GM12872 (cell line): ENCODE measurements at regions not wholly inside any gene's neighbourhood (a gene's known extent, or its start where the extent isn't known, plus 50 kb on each side); places are given as distances from the start of the nearest gene placed in this dataset.

Experiments used
- TF ChIP-seq, protein P1 (sequence below): IDR thresholded peaks from 3 replicates; pipeline ENCODE4 v1.5.1; 2011; ENCODE audit warnings: low read depth, mild to moderate bottlenecking, low read length, moderate library complexity; ENCODE audit not compliant: insufficient read depth

DNA sequence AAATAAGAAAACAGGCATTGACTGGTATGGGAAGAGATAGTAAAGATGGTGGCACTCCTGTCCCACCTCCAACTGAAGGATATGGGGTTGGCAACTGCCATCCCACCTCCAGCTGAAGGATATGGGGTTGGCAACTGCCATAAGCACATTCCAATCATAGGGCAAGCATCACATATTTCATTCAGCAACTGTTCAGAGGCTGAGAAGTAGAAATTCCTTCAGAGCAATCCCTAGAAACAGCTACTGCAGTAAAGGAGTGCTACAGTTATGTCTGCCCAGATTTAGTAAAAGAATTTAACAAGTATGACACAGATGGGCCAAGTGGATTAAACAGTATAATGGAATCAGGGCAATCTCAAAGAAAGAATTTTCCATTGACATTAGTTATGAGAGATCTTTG is 156.8 kb downstream of the IMPG2 start:
- TF ChIP-seq, protein P1, sequence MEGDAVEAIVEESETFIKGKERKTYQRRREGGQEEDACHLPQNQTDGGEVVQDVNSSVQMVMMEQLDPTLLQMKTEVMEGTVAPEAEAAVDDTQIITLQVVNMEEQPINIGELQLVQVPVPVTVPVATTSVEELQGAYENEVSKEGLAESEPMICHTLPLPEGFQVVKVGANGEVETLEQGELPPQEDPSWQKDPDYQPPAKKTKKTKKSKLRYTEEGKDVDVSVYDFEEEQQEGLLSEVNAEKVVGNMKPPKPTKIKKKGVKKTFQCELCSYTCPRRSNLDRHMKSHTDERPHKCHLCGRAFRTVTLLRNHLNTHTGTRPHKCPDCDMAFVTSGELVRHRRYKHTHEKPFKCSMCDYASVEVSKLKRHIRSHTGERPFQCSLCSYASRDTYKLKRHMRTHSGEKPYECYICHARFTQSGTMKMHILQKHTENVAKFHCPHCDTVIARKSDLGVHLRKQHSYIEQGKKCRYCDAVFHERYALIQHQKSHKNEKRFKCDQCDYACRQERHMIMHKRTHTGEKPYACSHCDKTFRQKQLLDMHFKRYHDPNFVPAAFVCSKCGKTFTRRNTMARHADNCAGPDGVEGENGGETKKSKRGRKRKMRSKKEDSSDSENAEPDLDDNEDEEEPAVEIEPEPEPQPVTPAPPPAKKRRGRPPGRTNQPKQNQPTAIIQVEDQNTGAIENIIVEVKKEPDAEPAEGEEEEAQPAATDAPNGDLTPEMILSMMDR: no peak

DNA sequence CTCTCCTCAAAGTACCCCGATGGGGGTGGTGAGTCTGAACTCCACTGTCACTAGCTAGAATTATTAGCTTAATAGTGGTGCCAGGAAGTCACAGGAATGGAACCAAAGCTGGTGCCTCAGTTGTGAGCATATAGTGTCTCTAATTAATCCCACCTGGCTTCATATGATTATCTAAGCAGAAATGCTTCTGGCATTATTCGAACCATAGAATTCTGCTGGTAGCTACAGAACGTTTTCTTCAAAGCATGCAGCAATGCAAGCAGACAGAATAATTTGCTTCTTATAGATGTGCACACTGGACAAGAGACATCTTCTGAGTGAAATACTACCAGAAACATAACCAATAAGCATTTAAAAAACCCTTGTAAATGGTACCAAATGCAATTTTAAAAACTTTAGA is 160.9 kb downstream of the IMPG2 start:
- TF ChIP-seq, protein P1: no peak

DNA sequence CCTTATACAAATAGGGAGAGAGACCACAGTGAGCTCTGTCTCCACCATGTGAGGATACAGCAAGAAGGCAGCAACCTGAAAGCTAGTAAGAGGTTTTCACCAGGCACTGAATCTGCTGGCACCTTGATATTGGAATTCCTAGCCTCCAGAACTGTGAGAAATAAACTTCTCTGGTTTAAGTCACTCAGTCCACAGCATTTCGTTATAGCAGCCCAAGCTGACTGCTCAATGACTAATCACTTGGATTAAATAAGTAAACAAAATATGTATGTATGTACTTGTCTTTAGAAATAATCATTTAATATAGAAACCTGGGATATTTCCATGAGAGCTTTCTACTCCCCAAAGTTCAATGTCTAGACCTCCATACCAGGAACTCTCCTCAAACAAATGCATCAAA is 162.0 kb downstream of the IMPG2 start:
- TF ChIP-seq, protein P1: no peak

DNA sequence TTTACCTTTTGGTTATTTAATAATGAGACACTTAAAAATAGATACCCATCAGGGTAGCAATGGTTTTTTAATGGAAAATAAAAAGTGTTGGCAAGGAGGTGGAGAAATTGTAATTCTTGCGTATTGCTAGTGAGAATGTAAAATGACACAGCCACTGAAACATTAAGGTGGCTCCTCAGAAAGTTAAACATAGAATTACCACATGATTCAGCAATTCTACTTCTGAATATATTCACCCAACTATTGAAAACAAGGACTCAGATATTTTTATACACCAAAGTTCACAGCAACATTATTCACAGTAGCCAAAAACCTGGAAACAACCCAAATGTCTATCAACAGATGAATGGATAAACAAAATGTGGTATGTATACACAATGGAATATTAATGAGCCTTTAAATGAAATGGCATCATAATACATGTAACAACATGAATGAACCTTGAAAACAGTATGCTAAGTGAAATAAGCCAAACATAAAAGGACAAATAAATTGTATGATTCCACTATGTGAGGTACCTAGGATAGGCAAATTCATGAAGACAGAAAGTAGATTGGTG is 163.5 kb downstream of the IMPG2 start:
- TF ChIP-seq, protein P1: no peak

DNA sequence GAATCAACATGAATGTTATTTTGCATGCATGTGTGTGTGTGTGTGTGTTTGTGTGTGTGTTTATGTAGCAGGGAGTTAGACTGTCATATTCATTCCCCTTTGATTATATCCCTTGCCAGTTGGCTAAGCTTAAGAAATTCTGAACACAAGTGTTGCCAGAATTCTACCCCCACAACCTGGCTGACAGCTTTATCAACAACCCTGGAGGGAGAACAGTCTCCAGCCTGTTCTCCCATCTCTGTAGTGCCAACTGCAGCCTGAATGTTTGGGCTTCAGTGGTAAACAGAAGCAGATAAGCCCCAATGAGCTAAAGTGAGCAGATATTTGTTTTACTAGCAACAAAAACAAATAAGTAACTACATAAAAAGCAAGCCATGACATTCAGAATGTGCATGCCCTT is 162.6 kb upstream of the ABI3BP start:
- TF ChIP-seq, protein P1: no peak

DNA sequence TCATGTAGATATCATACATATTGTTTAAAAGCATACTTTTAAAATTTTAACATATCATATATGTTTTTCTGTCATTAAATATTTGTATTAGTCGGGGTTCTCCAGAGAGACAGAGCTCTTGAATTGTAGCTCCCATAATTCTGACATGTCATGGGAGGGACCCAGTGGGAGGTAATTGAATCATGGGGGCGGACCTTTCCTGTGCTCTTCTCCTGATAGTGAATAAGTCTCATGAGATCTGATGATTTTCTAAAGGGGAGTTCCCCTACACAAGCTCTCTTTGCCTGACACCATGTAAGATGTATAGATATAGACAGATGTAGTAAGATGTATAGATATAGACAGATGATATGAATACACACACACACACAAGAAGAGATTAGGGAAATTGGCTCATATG is 161.2 kb upstream of the ABI3BP start:
- TF ChIP-seq, protein P1: no peak

DNA sequence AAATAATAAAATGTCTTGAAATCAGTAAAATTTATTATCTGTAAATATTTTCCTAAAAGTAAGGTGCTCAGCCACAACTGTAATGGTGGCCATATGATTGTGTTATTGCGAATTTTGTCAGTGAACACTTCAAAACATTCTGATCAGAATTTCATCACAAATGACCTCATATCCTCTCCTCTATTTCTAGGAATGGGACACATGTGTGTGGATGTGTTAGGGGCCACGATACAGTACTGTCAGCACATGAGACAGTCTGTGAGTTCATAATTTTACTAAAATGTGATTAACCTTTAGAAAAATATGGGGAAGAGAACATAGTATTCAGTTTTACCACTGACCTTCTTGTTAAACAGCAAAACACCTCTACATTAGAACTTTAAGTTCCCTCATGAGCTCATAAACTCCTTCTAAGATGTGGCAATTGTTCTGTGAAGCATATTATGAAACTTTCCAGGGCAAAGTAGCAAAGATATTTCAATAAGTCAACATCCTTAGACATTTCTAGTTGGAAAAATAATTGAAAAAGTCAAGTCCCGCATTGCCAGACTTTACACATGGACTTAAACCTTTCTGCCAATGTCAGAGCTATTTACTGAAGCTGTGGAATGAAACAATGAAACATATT is 158.2 kb upstream of the ABI3BP start:
- TF ChIP-seq, protein P1: no peak
